ENCODE measurements at regions not wholly inside any gene's neighbourhood (a gene's known extent, or its start where the extent isn't known, plus 50 kb on each side); places are given as distances from the start of the nearest gene placed in this dataset.

GRCh38 chr14:83251402-83251801 lies 1717.7 kb upstream of the SEL1L start:
- Histone ChIP-seq H3K9ac (ENCODE audit: low read length) (no peak overlapping the region), H3K9me3 (ENCODE audit: low read length) (no peaks in the 10 kb centered on the region), H3K36me3 (ENCODE audit: insufficient read depth, low read length) (no peaks in the 10 kb centered on the region), H3K4me1 (ENCODE audit: low read length) (peaks cover 7% of the 10 kb centered on the region), H3K27ac (ENCODE audit: low read length) (no peak overlapping the region), H3K27me3 (ENCODE audit: low read length) (no peaks in the 10 kb centered on the region), H2AFZ (ENCODE audit: low read length) (no peak overlapping the region), H3K9me2 (replicated peaks; ENCODE audit: insufficient read depth, low read length) (no peaks in the 10 kb centered on the region), H3K4me3 (ENCODE audit: low read length) (no peak overlapping the region), H4K20me1 (ENCODE audit: insufficient read depth, low read depth, low read length) (no peaks in the 10 kb centered on the region), H3K79me2 (ENCODE audit: low read length) (no peaks in the 10 kb centered on the region), H3K4me2 (ENCODE audit: low read depth, low read length, poor library complexity, severe bottlenecking) (no peak overlapping the region)
- DNase-seq = no peak

DNA sequence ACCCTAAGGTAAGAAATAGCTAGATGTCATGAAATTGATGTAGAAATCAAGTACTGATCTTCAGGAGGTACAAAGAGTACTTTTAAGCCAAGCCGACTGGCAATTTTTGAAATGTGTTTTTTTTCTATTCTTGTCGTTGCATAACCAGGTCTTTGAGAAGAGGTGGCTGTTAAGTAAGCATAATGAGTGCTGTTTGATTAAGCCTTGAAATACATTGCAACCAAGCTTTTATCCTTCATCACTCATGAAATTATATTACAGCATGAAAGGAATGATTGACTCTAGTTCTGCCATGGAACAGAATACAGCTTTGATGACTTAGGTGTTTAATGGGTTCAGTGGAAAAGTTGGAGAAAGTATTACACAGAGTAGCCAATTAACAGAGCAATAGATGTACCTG lies 1720.2 kb upstream of the SEL1L start:
- Histone ChIP-seq H4K20me1 (ENCODE audit: insufficient read depth, low read depth, low read length) (no peaks in the 10 kb centered on the region), H2AFZ (ENCODE audit: low read length) (no peak overlapping the region), H3K27me3 (ENCODE audit: low read length) (no peaks in the 10 kb centered on the region), H3K4me3 (ENCODE audit: low read length) (no peak overlapping the region), H3K9me3 (ENCODE audit: low read length) (no peaks in the 10 kb centered on the region), H3K36me3 (ENCODE audit: insufficient read depth, low read length) (no peaks in the 10 kb centered on the region), H3K4me1 (ENCODE audit: low read length) (peaks cover 7% of the 10 kb centered on the region), H3K4me2 (ENCODE audit: low read depth, low read length, poor library complexity, severe bottlenecking) (no peak overlapping the region), H3K79me2 (ENCODE audit: low read length) (no peaks in the 10 kb centered on the region), H3K9me2 (replicated peaks; ENCODE audit: insufficient read depth, low read length) (no peaks in the 10 kb centered on the region), H3K27ac (ENCODE audit: low read length) (no peak overlapping the region), H3K9ac (ENCODE audit: low read length) (no peak overlapping the region)
- no peak for DNase-seq

GRCh38 chr14:83255015-83255726 lies 1721.5 kb upstream of the SEL1L start:
- DNase-seq = peak; percentile 45
- Histone ChIP-seq H3K4me3 (ENCODE audit: low read length) (no peak overlapping the region), H3K79me2 (ENCODE audit: low read length) (no peaks in the 10 kb centered on the region), H3K36me3 (ENCODE audit: insufficient read depth, low read length) (no peaks in the 10 kb centered on the region), H3K4me2 (ENCODE audit: low read depth, low read length, poor library complexity, severe bottlenecking) (no peak overlapping the region), H3K27me3 (ENCODE audit: low read length) (no peaks in the 10 kb centered on the region), H3K9ac (ENCODE audit: low read length) (no peak overlapping the region), H3K9me2 (replicated peaks; ENCODE audit: insufficient read depth, low read length) (no peaks in the 10 kb centered on the region), H2AFZ (ENCODE audit: low read length) (no peak overlapping the region), H3K9me3 (ENCODE audit: low read length) (no peaks in the 10 kb centered on the region), H4K20me1 (ENCODE audit: insufficient read depth, low read depth, low read length) (no peaks in the 10 kb centered on the region), H3K27ac (ENCODE audit: low read length) (no peak overlapping the region), H3K4me1 (ENCODE audit: low read length) (peaks cover 7% of the 10 kb centered on the region)

DNA sequence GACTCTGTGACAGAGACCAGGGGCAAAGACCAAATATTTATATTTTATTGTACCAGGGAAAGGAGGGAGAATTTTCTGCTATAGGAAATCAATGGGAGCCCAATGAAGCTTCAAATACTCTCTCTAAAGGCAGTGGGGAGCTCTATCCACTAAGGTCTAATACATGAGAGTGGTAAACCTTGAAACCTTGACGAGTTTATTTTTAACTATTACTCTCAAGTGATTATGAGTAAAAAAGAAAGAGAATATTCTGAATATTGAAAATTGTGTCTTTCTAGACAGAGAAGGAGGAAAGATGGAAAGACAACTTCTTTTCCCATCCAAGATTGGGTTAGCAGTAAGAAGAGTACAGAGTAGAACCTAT lies 1722.1 kb upstream of the SEL1L start:
- Histone ChIP-seq H3K9me2 (replicated peaks; ENCODE audit: insufficient read depth, low read length) (no peaks in the 10 kb centered on the region), H3K9me3 (ENCODE audit: low read length) (no peaks in the 10 kb centered on the region), H3K27me3 (ENCODE audit: low read length) (no peaks in the 10 kb centered on the region), H3K27ac (ENCODE audit: low read length) (no peak overlapping the region), H3K4me2 (ENCODE audit: low read depth, low read length, poor library complexity, severe bottlenecking) (no peak overlapping the region), H3K36me3 (ENCODE audit: insufficient read depth, low read length) (no peaks in the 10 kb centered on the region), H3K9ac (ENCODE audit: low read length) (no peak overlapping the region), H2AFZ (ENCODE audit: low read length) (no peak overlapping the region), H3K79me2 (ENCODE audit: low read length) (no peaks in the 10 kb centered on the region), H4K20me1 (ENCODE audit: insufficient read depth, low read depth, low read length) (no peaks in the 10 kb centered on the region), H3K4me1 (ENCODE audit: low read length) (peaks cover 7% of the 10 kb centered on the region), H3K4me3 (ENCODE audit: low read length) (no peak overlapping the region)
- no peak for DNase-seq

GRCh38 chr14:83257466-83258439 lies 1724.1 kb upstream of the SEL1L start:
- Histone ChIP-seq H4K20me1 (ENCODE audit: insufficient read depth, low read depth, low read length) (no peaks in the 10 kb centered on the region), H3K9me3 (ENCODE audit: low read length) (no peaks in the 10 kb centered on the region), H3K27me3 (ENCODE audit: low read length) (no peaks in the 10 kb centered on the region), H3K4me3 (ENCODE audit: low read length) (no peak overlapping the region), H3K9ac (ENCODE audit: low read length) (no peak overlapping the region), H2AFZ (ENCODE audit: low read length) (no peak overlapping the region), H3K4me2 (ENCODE audit: low read depth, low read length, poor library complexity, severe bottlenecking) (no peak overlapping the region), H3K27ac (ENCODE audit: low read length) (no peak overlapping the region), H3K79me2 (ENCODE audit: low read length) (no peaks in the 10 kb centered on the region), H3K36me3 (ENCODE audit: insufficient read depth, low read length) (no peaks in the 10 kb centered on the region), H3K4me1 (ENCODE audit: low read length) (peaks cover 7% of the 10 kb centered on the region), H3K9me2 (replicated peaks; ENCODE audit: insufficient read depth, low read length) (no peaks in the 10 kb centered on the region)
- DNase-seq = no peak

DNA sequence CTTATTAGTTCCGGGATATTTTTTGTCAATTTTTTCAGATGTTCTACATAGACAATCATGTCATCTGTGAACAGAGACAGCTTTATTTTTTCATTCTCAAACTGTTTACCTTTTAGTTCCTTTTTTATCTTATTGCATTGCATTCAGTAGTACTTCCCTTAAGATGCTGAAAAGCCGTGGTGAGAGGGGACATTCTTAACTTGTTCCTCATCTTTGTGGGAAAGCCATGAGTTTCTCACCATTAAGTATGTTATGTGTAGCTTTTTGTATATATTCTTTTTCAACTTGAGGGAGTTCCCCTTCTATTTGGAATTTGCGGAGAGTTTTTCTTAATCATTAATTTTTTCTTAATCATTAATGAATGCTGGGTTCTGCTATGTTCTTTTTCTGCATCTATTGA lies 1727.1 kb upstream of the SEL1L start:
- Histone ChIP-seq H3K9ac (ENCODE audit: low read length) (no peak overlapping the region), H3K27me3 (ENCODE audit: low read length) (no peaks in the 10 kb centered on the region), H3K79me2 (ENCODE audit: low read length) (no peaks in the 10 kb centered on the region), H3K9me2 (replicated peaks; ENCODE audit: insufficient read depth, low read length) (no peaks in the 10 kb centered on the region), H4K20me1 (ENCODE audit: insufficient read depth, low read depth, low read length) (no peaks in the 10 kb centered on the region), H3K4me2 (ENCODE audit: low read depth, low read length, poor library complexity, severe bottlenecking) (no peak overlapping the region), H3K9me3 (ENCODE audit: low read length) (no peaks in the 10 kb centered on the region), H3K4me3 (ENCODE audit: low read length) (no peak overlapping the region), H2AFZ (ENCODE audit: low read length) (no peak overlapping the region), H3K4me1 (ENCODE audit: low read length) (no peaks in the 10 kb centered on the region), H3K27ac (ENCODE audit: low read length) (no peak overlapping the region), H3K36me3 (ENCODE audit: insufficient read depth, low read length) (no peaks in the 10 kb centered on the region)
- no peak for DNase-seq

GRCh38 chr14:83269583-83269982 lies 1735.9 kb upstream of the SEL1L start:
- Histone ChIP-seq H3K9me2 (replicated peaks; ENCODE audit: insufficient read depth, low read length) (no peaks in the 10 kb centered on the region), H2AFZ (ENCODE audit: low read length) (no peak overlapping the region), H3K36me3 (ENCODE audit: insufficient read depth, low read length) (no peaks in the 10 kb centered on the region), H3K79me2 (ENCODE audit: low read length) (no peaks in the 10 kb centered on the region), H4K20me1 (ENCODE audit: insufficient read depth, low read depth, low read length) (no peaks in the 10 kb centered on the region), H3K4me3 (ENCODE audit: low read length) (no peak overlapping the region), H3K9ac (ENCODE audit: low read length) (no peak overlapping the region), H3K4me2 (ENCODE audit: low read depth, low read length, poor library complexity, severe bottlenecking) (no peak overlapping the region), H3K27ac (ENCODE audit: low read length) (no peak overlapping the region), H3K4me1 (ENCODE audit: low read length) (no peaks in the 10 kb centered on the region), H3K9me3 (ENCODE audit: low read length) (no peaks in the 10 kb centered on the region), H3K27me3 (ENCODE audit: low read length) (no peaks in the 10 kb centered on the region)
- no peak for DNase-seq

GRCh38 chr14:83271663-83272062 lies 1738.0 kb upstream of the SEL1L start:
- DNase-seq = no peak
- Histone ChIP-seq H4K20me1 (ENCODE audit: insufficient read depth, low read depth, low read length) (no peaks in the 10 kb centered on the region), H3K4me1 (ENCODE audit: low read length) (no peaks in the 10 kb centered on the region), H3K4me3 (ENCODE audit: low read length) (no peak overlapping the region), H2AFZ (ENCODE audit: low read length) (no peak overlapping the region), H3K9ac (ENCODE audit: low read length) (no peak overlapping the region), H3K36me3 (ENCODE audit: insufficient read depth, low read length) (no peaks in the 10 kb centered on the region), H3K27ac (ENCODE audit: low read length) (no peak overlapping the region), H3K9me3 (ENCODE audit: low read length) (no peaks in the 10 kb centered on the region), H3K9me2 (replicated peaks; ENCODE audit: insufficient read depth, low read length) (no peaks in the 10 kb centered on the region), H3K4me2 (ENCODE audit: low read depth, low read length, poor library complexity, severe bottlenecking) (no peak overlapping the region), H3K27me3 (ENCODE audit: low read length) (no peaks in the 10 kb centered on the region), H3K79me2 (ENCODE audit: low read length) (no peaks in the 10 kb centered on the region)
